HS-5 (cell line): ENCODE measurements at regions not wholly inside any gene's neighbourhood (a gene's known extent, or its start where the extent isn't known, plus 50 kb on each side); places are given as distances from the start of the nearest gene placed in this dataset.

Source experiments
- DNase-seq: peaks from one replicate; pipeline ENCODE4 v3.0.0-alpha.2; 2012; ENCODE audit warnings: low read depth

DNA sequence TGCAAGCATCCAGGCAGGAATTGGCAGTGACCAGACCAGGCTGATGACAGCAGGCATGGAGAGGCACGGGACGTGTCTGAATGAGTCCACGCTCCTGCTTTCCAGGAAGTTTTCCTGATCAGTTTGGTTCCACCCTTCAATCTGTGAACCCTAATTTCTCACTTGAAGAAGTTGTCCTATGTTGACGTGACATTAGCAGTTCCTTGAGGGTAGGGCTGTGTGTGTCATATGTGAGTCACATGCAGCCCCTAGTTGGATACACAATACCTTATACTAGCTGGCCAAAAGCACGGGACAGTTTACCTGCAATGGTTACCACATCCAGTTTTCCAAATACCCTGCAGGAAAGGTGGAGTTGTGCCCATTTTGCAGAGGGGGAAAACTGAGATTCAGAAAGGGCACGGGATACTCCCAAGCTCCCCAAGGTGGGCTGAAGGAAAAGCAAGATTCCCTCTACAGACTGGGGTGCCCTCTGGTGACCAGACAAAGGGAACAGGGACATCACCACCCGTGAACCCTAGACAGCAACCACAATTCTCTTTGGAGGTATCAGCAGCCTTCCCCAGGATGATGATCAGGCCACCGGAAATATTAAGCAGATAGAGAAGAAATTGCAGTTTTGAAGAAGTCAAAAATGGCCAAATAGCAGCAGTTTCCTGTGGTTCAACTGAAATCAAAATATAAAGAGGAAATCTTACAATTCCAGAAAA is 194.5 kb downstream of the PHETA1 start:
- DNase-seq: no peak

- no peak for DNase-seq
Measured at GRCh38 chr12:111173836-111174235, 195.1 kb downstream of the PHETA1 start.

- DNase-seq: no peak
Measured at GRCh38 chr12:111173391-111173790, 195.5 kb downstream of the PHETA1 start.

DNA sequence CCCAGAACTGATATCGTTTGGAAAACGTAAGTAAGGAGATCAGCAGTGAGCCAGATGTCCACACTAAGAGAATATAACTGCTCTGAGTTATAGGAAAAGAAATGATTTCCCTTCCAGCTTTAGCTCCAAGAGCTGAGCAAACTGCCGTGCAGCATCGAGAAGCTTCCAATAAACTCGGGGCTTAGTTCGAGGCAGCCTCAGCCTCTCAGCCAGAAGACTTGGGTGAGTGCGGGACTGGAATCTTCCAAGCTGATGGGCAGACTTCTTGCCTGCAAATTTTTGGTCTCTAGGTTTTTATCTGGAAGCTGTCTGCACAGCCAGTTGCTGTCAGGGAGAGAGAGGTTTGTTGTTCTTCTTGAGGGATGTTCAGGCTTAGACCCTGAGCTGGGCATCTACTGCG is 196.1 kb downstream of the PHETA1 start:
- no peak for DNase-seq

- DNase-seq: no peak
Measured at GRCh38 chr12:111171832-111172231, 197.1 kb downstream of the PHETA1 start.

DNA sequence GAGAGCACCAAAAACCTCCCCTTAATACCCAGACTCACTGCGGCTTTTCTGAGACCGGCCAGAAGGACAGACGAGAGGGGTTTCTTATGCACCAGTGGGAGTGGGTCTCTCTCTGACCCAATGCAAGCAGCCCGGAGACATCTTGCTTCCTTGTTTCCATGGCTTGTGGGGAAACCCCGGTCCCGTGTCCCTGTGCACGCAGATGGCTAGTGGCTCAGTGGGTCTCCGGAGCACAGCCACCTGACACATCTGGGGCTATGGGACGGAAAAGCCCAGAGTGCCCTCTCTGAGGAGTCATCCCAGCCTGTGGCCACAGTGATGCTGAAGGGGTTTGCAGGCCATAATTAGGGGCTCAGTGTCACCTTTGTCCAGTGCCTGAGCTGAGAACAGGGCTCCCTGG is 197.6 kb downstream of the PHETA1 start:
- no peak for DNase-seq

GRCh38 chr12:111170543-111170942 is 198.4 kb downstream of the PHETA1 start:
- DNase-seq: no peak

- DNase-seq: no peak
Measured at GRCh38 chr12:111169456-111169855, 199.4 kb downstream of the PHETA1 start.

GRCh38 chr12:111169032-111169431 is 199.9 kb downstream of the PHETA1 start:
- DNase-seq: no peak

GRCh38 chr12:111168009-111168900 is 200.6 kb downstream of the PHETA1 start:
- no peak for DNase-seq

GRCh38 chr12:111166779-111167540 is 201.9 kb downstream of the PHETA1 start:
- no peak for DNase-seq

GRCh38 chr12:111164833-111165525 is 203.9 kb downstream of the PHETA1 start:
- no peak for DNase-seq

- DNase-seq: no peak
Measured at GRCh38 chr12:111163422-111163821, 205.5 kb downstream of the PHETA1 start.

DNA sequence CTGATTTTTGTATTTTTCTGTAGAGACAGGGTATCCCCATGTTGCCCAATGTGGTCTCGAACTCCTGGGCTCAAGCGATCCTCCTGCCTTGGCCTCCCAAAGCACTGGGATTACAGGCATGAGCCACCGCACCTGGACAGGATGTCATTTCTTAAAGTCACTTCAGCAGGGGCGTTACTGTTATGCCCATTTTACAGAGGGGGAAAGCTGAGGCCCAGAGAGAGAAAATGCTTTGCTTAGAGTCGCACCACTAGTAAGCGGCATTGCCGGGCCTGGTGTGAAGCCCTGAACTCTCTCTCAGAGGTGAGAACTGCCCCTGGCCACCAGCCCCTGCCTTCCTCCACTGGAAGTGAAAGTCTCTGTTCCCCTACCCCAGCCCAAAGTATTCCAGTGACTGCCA is 207.0 kb downstream of the PHETA1 start:
- no peak for DNase-seq

DNA sequence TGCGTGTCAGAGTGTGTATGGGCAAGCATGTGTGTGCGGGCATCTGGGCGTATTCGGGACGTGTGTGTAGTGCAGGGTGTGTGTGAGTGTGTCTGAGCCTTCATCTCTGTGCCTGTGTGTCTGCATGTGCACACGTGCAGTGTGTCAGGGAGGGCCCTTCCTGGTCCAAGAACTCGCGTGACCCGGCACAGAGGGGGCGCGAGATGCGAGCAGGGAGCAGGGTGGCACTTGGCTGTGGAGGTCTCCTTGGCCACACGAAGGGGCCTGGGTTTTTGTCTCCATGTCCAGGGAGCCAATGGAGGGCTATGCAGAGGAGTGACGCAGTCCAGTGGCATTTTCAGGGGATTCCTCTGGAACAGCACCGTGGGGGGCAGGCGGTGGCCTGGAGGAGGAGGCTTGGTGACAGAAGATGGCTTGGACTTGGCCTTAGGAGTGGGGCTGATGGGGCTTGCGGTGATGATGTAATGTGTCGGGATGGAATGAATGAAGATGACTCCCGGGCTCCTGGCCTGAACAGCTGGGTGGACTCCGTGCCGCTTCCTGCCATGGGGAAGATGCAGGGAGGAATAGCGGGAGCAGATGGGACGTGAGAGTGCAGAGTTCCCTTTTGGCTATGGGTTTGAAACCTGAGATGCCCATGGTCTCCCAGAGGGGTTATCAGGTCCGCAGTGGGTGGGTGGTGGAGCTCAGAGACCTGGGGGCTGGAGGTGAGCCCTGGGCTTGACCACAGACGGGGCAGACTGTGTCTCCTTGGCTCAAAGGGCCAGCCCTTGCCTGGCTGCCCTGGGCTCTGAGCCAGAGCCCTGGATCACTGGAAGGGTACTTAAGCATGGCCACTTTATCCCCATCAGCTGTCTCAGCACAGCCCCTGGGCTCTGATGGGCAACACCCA is 208.3 kb downstream of the PHETA1 start:
- DNase-seq: no peak

DNA sequence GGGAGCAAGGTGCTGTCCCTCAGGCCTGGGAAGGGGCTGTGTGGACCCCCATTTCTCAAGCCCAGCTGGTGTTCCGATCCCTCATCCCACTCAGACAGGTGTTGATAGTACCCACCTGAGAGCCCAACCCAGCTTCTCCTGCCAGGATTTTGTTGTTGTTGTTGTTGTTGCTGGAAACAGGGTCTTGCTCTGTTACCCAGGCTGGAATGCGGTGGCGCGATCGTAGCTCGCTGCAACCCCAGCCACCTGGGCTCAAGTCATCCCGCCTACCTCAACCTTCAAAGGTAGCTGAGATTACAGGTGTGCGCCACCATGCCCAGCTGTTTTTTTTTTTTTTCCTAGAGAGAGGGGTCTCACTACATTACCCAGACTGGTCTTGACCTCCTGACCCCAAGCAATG is 209.9 kb downstream of the PHETA1 start:
- DNase-seq: no peak

DNA sequence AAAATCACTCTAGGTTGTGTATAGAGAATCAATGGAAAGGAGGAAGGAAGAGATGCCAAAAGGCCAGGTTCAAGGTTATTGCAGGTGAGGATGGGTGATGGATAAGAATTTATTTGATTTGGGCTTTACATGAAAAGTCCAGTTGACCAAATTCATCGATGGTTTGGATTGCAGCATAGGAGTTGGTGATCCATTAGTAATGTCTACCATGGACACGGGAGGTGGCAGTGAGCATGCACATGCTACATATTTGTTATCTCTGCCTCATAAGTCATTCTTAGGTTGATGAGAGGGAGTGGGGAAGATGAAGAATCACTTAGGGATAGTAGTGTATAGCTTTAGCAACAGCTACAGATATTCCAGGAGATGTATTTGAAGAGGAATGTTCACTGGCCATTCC is 211.4 kb downstream of the PHETA1 start:
- DNase-seq: no peak

GRCh38 chr12:111156304-111156703 is 212.6 kb downstream of the PHETA1 start:
- DNase-seq: no peak

DNA sequence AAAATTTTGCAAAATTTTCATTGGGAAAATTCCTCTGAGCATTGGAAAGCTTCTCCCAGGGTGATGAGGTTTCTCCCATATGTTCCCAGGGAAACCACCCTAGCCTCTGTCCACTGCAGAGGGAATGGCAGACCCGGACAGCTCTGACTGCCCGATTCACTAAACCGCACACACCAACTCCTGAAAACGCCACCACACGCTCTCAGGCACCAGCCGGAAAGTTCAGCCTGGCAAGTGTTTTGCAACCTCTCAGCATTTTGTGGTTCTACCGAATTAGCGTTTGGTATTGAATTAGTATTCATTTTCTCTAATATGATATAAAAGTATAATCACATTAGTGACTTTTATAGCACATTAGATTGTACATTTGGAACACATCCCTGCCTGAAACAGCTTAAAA is 213.4 kb downstream of the PHETA1 start:
- no peak for DNase-seq

DNA sequence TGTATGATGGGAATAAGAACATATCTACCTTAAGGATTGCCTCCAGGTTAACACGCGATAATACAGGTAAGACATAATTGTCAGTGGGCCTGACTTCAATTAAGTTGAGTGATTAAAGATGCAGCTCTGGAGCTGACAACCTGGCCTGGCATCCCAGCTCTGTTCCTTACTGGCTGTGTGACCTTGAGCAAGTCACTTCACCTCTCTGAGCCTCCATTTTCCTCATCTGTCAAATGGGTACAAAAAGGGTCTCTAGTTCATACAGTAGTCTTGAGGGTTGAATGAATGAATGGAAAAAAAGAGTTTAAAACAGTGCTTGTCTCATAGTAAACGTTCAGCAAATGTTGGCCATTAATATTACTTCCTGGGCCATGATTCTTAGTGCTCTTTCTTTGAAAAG is 213.9 kb downstream of the PHETA1 start:
- no peak for DNase-seq
